GM18909 (cell line): ENCODE measurements at regions not wholly inside any gene's neighbourhood (a gene's known extent, or its start where the extent isn't known, plus 50 kb on each side); places are given as distances from the start of the nearest gene placed in this dataset.

Experiments used
- ATAC-seq: cut with Tn5 transposase; IDR thresholded peaks from one replicate; pipeline ENCODE4 v1.9.1; 2021; ENCODE audit warnings: mild to moderate bottlenecking; ENCODE audit not compliant: unreplicated experiment, poor library complexity

DNA sequence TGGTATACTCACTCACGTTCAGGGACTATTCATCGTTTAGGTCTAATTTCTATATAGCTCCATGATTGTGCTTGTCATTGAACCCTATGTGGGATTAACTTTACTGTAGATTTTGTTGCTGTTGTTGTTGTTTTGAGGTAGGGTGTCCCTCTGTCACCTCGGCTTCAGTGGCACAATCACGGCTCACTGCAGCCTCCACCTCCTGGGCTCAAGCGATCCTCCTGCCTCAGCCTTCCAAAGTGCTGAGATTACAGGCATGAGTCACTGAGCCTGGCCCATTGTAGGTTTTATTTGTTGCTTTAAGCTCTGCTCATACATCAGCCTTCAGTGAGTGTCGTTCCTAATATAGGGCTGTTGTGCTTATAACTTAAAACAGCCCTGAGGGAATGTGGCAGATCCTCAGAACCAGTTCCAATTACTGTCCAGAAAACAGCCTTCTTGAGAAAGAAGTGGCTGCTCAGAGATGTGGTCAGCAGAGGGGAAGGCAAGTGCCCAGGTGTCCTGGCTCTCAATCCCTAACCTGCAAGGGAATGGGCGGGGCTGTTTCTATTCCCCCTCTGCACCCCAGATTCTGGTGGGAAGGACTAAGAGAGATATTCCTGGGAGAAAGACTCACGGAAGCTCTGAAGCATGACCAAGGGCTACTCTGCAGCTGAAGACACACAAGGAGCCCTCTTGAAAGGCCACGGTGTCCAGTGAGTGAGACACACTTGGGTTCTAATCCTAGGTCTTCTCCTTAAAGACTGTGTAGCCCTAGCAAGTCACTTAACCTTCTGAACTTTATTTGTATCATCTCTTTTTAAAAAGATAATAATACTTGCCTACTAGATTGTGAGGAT is 79.6 kb upstream of the LCLAT1 start:
- ATAC-seq = no peak

DNA sequence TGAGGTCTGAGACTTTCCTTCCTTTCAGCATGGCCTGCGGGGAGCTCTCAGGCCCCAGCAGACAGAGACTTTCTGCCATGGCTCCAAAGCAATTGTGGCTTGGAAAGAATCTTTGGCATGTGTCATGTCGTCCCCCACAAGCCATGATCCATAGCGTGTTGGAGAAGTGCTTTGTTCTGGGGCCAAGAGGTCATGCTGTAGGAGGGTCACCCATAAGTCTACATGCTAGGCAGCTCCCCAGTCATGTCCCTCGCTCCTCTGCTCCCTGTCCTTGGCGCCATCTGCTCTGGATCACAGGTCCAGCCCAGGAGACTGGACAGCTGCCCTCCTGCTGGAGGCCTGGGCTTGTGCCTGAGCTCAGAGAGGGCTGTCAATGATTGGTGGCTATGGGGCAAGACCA is 78.8 kb upstream of the LCLAT1 start:
- no peak for ATAC-seq

DNA sequence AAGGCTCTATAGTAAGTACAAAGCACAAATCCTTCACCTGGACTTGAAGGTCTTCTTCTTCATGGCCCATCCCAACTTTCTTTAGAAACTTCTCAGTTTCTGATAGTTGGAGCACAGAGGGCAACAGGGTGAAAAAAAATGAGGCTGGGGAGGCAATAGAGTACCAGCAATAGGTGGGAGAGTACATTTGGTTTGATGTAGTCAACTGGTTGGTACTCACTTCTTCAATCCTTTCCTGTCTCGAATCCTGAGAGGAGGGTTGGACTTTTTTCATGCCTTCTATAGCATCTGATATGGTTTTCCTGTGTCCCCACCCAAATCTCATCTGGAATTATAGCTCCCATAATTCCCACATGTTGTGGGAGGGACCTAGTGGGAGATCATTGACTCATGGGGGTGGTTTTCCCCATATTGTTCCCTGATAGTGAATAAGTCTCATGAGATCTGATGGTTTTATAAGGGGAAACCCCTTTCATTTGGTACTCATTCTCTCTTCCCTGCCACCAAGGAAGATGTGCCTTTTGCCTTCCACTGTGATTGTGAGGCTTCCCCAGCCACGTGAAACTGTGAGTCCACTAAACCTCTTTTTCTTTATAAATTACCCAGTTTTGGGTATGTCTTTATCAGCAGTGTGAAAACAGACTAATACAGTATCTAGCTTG is 75.9 kb upstream of the LCLAT1 start:
- ATAC-seq = no peak

DNA sequence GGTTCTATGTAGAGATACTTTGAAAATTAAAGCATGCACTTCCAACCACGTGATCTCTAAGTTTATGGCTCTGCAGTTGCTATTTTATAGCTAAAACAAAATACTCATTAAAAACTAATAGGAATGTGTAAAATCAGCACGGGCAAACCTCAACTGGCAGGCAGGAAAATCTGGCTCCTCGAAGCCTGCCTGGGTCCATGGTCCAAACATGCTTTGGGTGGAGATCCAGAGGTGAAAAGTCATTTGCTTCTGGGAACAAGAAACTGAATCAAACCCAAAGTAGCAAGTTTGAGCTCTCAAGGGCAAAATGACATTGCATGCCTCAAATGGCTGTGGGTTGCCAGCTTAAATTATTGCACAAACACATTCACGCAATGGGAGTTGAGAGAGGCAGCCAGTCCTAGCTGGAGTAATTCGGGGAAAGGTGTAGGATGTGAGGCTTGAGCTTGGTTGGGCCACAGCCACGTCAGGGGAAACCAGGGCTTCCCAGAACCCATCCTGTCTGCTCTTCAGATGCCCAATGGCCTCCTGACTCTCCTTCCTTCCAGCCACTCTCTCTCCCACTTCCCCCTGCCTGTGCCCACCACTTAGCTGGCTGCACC is 75.2 kb upstream of the LCLAT1 start:
- ATAC-seq = no peak

DNA sequence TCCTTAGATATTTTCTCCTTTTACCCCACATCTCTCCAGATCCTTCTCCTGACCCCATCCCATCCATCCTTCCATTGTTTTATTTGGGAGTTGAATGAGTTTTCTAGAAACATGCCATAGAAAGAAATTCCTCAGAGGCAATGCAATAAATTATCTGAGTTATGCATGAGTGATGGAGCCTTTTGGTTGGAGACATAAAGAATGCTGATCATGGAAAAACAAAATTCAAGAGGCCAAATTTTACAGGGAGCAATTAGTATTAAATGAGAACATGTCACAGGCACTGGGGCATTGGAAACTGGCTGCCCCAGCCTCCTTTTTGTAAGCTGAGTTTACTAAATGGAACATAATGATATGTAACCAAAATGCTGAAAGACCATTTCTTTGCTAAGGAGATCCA is 74.2 kb upstream of the LCLAT1 start:
- ATAC-seq = no peak

DNA sequence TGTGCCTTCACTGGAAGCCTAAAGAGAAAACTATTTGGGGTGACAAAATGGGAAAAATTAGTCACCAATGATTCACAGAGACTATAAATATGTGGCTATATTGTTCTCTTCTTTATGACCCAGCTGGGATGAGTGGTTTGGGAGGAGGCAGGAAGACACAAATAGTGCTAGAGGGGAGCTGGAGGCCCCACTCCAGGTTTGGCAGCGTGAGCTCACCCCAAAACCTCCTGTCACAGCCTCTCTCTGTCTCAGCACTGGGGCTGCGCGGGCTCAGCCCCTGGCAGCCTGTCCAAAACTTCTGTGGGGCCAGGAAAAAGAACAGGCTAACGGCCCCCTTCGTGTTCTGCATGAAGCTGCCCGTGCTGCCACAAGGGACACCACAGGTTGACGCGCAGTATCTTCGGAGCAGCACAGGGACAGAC is 73.2 kb upstream of the LCLAT1 start:
- no peak for ATAC-seq

DNA sequence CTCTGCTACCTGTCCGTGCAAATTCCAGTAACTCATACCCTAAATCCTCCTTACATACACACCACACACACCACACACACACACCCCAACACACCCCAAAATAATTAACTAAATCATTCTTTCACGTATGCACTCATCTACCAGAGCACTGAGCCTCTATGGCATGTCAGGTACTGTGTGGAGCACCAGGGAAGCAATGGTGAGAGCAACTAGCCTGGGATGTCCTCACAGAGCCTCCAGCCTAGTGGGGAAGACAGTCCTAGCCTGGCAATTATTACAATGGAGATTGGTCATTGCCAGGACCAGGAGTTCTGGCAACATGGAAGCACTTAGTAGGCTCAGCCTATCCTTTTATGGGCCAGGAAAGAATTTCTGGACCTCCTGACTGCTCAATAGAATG is 72.7 kb upstream of the LCLAT1 start:
- ATAC-seq = no peak

DNA sequence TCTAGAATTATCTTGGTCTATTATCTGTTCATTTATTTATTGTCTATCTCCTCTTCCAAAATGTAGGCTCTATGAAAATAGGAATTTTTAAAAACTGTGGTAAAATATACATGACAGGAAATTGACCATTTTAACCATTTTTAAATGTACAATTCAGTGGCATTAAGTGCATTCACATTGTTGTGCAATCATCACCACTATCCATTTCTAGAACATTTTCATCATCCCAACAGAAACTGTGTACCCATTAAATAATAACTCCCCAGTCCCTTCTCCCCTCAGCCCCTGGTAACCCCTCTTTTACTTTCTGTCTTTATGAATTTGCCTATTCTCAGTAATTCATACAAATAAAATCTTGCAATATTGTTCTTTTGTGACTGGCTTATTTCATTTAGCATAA is 71.1 kb upstream of the LCLAT1 start:
- ATAC-seq = no peak

DNA sequence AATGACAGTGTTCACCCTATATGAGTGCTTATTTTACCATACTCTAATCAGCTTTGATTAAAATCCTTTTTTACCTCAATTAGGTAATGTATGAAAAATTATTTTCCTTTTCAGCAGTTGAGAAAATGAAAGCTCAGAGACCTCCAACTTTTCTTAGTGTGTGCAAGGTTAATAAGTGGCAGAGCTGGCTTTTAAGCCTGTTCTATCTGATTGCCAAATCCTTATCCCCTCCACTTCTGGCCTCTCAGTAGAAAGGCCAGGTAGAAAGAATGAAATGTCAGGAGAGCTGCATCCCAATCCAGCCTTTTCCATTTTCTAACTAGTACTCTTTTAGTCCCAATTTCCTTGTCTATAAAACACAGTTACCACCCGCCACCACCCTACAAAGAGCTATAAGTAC is 67.6 kb upstream of the LCLAT1 start:
- ATAC-seq = no peak

DNA sequence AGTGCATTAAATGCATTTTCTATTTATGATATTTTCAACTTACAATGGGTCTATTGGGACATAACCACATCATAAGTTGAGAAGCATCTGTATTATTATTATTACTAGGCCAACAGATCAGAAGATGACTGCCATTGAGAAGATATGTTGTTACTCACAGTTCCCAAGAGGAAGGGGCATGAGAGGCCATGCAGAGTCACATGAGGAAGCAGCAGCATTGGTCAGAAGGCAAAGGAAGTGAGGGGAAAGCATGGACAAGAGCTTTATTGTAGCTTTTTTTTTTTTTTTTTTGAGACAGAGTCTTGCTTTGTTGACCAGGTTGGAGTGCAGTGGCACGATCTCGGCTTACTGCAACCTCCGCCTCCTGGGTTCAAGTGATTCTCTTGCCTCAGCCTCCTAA is 66.2 kb upstream of the LCLAT1 start:
- ATAC-seq = no peak

DNA sequence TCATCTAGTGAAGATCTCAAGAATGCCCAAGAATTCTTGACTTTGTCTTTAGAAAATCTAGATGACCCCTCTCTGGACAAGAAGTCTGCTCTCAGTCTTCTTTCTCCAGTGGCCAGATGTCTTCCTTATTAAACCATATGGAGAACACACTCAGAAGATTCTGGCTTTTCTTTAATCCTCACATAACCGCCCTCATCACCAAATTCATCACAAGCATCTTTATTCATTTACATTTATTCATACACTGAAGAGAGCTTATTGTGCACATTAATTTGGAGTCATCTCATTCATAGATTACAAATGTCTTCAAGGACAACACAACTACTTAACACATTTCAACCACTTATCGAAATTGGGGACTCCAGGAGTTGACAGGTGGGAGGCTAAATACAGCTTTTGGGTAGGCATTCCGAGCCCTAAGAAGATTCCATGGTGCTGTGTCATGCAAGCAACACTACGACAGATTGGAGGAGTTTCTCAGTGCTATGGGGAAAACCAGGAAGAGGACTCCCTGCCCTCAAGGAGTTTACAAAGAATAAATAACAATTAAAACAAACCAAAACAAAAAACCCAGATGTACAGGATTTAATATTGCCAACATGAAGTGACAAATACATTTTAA is 64.8 kb upstream of the LCLAT1 start:
- no peak for ATAC-seq

DNA sequence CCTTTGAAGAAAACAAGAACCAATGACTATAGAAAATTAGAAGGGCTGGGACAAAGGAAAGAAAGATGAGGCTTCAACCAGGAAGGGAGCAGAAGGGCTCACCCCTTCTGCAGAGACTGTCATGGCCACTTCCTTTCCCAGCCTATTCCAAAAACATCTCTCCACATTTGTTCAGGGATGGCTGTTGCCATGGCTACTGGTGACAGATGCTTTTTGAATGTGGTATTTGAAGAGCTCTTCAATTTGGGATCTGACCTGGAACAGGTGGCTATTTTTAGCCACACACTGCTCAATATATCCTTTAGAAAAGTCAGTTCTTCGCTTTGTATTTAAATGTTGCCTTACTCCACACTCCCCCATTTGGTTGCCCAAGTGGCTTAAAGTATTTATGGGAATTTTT is 64.1 kb upstream of the LCLAT1 start:
- no peak for ATAC-seq

DNA sequence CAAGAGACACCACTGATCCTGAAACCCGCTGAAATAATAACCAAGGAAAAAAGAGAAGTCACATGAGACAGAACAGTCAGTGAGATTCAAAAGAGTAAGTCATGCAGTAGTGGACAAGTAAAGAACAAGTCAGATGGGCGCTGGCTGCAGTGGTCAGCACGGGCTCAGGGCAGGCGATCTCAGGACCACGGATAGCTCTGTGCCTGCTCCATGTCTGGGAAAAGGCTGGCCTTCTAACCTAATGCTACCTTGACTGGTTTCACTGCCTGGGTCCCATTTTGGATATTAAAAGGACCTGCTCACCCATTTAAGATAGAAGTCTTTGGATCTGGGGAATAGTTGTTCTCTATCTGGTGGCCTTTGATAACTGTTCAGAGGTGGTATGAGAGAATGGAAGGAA is 61.7 kb upstream of the LCLAT1 start:
- no peak for ATAC-seq

DNA sequence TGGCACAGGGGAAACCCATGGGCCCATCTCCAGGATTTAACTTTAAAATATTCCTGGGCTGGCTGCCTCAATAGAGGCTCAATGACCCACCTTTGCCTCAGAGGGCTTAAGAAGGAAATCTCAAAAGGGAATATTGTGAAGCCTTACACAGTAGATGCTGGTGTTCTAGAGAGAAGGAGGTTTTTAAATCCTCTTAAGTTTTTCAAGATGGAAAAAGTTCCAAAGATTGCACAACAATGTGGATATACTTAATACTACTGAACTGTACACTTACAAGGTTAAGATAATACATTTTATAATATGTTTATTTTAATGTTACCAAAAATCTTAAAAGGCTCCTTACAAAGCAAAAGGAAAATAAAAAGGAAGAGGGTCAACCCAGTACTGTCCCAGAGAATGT is 54.9 kb upstream of the LCLAT1 start:
- ATAC-seq = no peak

DNA sequence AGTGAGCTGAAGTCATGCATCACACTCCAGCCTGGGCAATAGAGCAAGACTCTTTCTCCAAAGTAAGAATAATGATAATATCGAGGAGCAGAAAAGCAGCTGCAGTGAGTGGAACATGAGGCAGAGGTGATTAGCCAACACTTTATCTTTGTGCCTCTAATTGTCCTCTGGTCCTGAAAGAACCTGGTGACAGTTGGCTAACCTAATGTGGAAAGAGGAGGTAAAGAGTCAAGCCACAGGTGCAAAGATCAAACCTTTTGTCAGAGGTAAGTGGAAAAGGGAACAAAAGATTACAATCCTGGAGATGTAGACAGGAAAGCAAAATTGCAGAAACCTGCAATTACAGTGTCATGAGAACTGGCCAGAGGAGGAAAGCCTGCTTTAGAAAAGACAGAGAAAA is 53.5 kb upstream of the LCLAT1 start:
- no peak for ATAC-seq

DNA sequence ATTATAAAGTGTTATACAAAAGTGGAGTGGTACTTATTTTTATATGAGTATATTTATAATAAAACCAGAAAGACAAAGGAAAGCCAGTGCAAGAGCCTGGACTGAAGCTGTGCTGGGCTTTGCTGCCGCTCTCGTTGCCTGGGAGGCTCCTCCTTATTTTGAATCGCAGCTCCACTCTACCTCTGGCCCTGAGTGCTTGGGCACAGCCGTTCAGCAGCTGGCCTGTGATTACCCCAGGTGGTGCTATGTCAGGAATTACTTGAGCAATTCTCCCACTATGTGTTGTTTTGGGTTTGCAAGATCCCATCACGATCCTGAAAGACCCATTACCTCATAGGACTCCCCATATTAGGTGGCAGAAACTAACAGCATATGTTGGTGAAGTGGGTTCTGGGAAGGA is 53.0 kb upstream of the LCLAT1 start:
- no peak for ATAC-seq

DNA sequence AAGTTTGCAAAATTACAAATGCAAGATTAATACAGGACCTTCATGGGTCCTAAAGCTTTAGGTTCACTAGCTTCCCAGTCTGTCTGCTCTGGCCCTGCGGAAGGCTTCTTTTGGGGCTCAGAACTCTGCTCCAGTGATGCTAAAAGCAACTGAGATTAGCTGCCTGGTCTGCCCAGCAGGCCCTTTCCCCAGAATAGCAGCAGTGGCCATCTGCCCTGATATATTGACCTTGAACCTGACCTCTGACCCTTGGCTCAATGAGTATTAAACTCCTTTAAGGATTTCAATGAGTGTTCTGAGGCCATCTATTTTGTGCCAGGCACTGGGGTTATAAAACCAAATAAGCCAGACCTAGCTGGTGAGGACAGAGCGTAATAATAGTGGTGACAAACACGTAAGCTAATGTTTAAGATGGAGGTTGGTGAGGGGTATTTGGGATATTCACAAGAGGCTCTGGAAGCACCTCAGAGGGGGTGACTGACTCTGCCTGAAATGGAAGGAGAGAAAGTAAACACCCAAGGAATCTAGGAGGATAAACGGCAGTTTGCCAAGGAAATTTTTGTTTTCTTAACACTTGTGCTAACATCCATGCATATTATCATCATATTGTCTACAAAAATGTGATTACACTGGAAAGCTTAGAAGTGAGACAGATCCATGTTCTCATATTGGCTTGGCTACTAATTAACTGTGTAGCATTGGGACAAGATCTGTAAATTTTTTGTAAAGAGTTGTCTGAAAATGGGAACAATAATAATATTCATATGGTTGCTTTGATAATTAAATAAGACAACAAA is 50.4 kb upstream of the LCLAT1 start:
- ATAC-seq = no peak
